Nephron (organoid): ENCODE measurements at regions not wholly inside any gene's neighbourhood (a gene's known extent, or its start where the extent isn't known, plus 50 kb on each side); places are given as distances from the start of the nearest gene placed in this dataset.

ENCODE experiments used
- H3K27ac Mint-ChIP-seq, 3 experiments: 2 replicates each; pipeline ENCODE4 v1.8.0; 2020; ENCODE audit warnings: mixed read lengths in 3 of 3, mild to moderate bottlenecking in 2 of 3, moderate library complexity in 1 of 3
- H3K27me3 Mint-ChIP-seq: 2 replicates; pipeline ENCODE4 v1.8.0; 2021; ENCODE audit warnings: low read depth, mild to moderate bottlenecking, moderate library complexity, mixed read lengths
- H3K36me3 Mint-ChIP-seq: 2 replicates; pipeline ENCODE4 v1.8.0; 2020; ENCODE audit warnings: low read depth, mixed read lengths
- H3K4me1 Mint-ChIP-seq: 2 replicates; pipeline ENCODE4 v1.8.0; 2020; ENCODE audit warnings: mixed read lengths
- H3K4me3 Mint-ChIP-seq, 3 experiments: 2 replicates each; pipeline ENCODE4 v1.8.0; 2020; ENCODE audit warnings: mild to moderate bottlenecking in 3 of 3, mixed read lengths in 3 of 3, moderate library complexity in 2 of 3
- H3K9me3 Mint-ChIP-seq: 2 replicates; pipeline ENCODE4 v1.8.0; 2020; ENCODE audit warnings: mixed read lengths
- CTCF ChIP-seq, 3 experiments: fragments of 200-600 bp; sonication (generic); IDR thresholded peaks; one replicate each; pipeline ENCODE4 v1.5.0; 2021; ENCODE audit warnings: antibody characterized with exemption in 3 of 3; ENCODE audit not compliant: unreplicated experiment in 3 of 3

GRCh38 chr10:43760514-43760913, 111.8 kb upstream of the ZNF32 start:
- H3K27me3 Mint-ChIP-seq: peaks cover 10% of the 10 kb centered on the region
- no peak for TF ChIP-seq CTCF (IDR thresholded peaks at IDR 0.05; ENCODE audit: unreplicated experiment in 3 of 3)
- no peak overlapping the region for H3K4me3 Mint-ChIP-seq
- H3K27ac Mint-ChIP-seq: no peak overlapping the region
- H3K4me1 Mint-ChIP-seq: peaks cover 7% of the 10 kb centered on the region
- H3K9me3 Mint-ChIP-seq: peaks cover 4% of the 10 kb centered on the region
- H3K36me3 Mint-ChIP-seq: no peaks in the 10 kb centered on the region

- H3K4me3 Mint-ChIP-seq: no peak overlapping the region
- H3K27ac Mint-ChIP-seq: no peak overlapping the region
- TF ChIP-seq CTCF (IDR thresholded peaks at IDR 0.05; ENCODE audit: unreplicated experiment in 3 of 3): no peak
- H3K27me3 Mint-ChIP-seq: peaks cover 13% of the 10 kb centered on the region
- H3K36me3 Mint-ChIP-seq: no peaks in the 10 kb centered on the region
- H3K9me3 Mint-ChIP-seq: no peaks in the 10 kb centered on the region
- peaks cover 7% of the 10 kb centered on the region for H3K4me1 Mint-ChIP-seq
Measured at GRCh38 chr10:43759216-43759615, 110.5 kb upstream of the ZNF32 start.

DNA sequence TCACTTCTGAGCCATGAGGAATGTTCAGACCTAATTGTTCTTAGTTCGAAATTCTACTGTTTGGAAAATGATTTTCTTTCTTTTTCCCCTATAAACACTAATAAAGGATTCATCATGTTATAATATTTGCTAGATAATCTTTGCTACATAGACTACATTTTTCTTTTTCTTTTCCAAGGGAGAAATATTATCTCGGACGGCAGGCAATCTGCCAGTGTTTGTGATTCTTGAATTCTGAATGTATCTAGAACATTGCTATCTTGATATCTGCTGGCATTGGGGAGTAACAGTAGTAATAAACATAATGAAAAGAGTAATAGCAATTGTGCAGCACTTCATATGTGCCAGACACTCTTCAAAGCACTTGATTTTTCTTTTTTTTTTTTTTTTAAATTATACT, 107.7 kb upstream of the ZNF32 start:
- no peak for TF ChIP-seq CTCF (IDR thresholded peaks at IDR 0.05; ENCODE audit: unreplicated experiment in 3 of 3)
- no peaks in the 10 kb centered on the region for H3K36me3 Mint-ChIP-seq
- H3K27me3 Mint-ChIP-seq: peaks cover 8% of the 10 kb centered on the region
- H3K4me3 Mint-ChIP-seq: no peak overlapping the region
- peaks cover 7% of the 10 kb centered on the region for H3K4me1 Mint-ChIP-seq
- H3K9me3 Mint-ChIP-seq: no peaks in the 10 kb centered on the region
- H3K27ac Mint-ChIP-seq: peak overlapping the region; percentile 83 to 88 (median 84)

- no peaks in the 10 kb centered on the region for H3K36me3 Mint-ChIP-seq
- H3K9me3 Mint-ChIP-seq: no peaks in the 10 kb centered on the region
- H3K27ac Mint-ChIP-seq: peak overlapping the region in 2 of 3 experiments; percentile 1 to 88
- H3K4me3 Mint-ChIP-seq: no peak overlapping the region
- peaks cover 14% of the 10 kb centered on the region for H3K4me1 Mint-ChIP-seq
- TF ChIP-seq CTCF (IDR thresholded peaks at IDR 0.05; ENCODE audit: unreplicated experiment in 3 of 3): no peak
- peaks cover 9% of the 10 kb centered on the region for H3K27me3 Mint-ChIP-seq
Measured at GRCh38 chr10:43754569-43755260, 106.0 kb upstream of the ZNF32 start.

GRCh38 chr10:43753397-43754061, 104.8 kb upstream of the ZNF32 start:
- Mint-ChIP-seq H3K27ac (no peak overlapping the region), H3K27me3 (peaks cover 8% of the 10 kb centered on the region), H3K36me3 (no peaks in the 10 kb centered on the region), H3K9me3 (no peaks in the 10 kb centered on the region), H3K4me3 (no peak overlapping the region), H3K4me1 (peaks cover 25% of the 10 kb centered on the region)
- no peak for TF ChIP-seq CTCF (IDR thresholded peaks at IDR 0.05; ENCODE audit: unreplicated experiment in 3 of 3)

- no peak overlapping the region for H3K27ac Mint-ChIP-seq
- peaks cover 32% of the 10 kb centered on the region for H3K4me1 Mint-ChIP-seq
- TF ChIP-seq CTCF (IDR thresholded peaks at IDR 0.05; ENCODE audit: unreplicated experiment in 3 of 3): no peak
- H3K9me3 Mint-ChIP-seq: no peaks in the 10 kb centered on the region
- peaks cover 8% of the 10 kb centered on the region for H3K27me3 Mint-ChIP-seq
- no peak overlapping the region for H3K4me3 Mint-ChIP-seq
- no peaks in the 10 kb centered on the region for H3K36me3 Mint-ChIP-seq
Measured at GRCh38 chr10:43752682-43753081, 104.0 kb upstream of the ZNF32 start.
